ENCODE measurements at regions not wholly inside any gene's neighbourhood (a gene's known extent, or its start where the extent isn't known, plus 50 kb on each side); places are given as distances from the start of the nearest gene placed in this dataset.

GRCh38 chr22:48254311-48254873 lies 1491.9 kb downstream of the TBC1D22A start:
- TF ChIP-seq POLR2A (IDR thresholded peaks at IDR 0.05; ENCODE audit: low read depth, low read length): no peak
- no peak for TF ChIP-seq TAF1 (IDR thresholded peaks at IDR 0.05; ENCODE audit: low read depth, low read length)

Measured in GM12891 (cell line).